ENCODE measurements at regions not wholly inside any gene's neighbourhood (a gene's known extent, or its start where the extent isn't known, plus 50 kb on each side); places are given as distances from the start of the nearest gene placed in this dataset.

DNA sequence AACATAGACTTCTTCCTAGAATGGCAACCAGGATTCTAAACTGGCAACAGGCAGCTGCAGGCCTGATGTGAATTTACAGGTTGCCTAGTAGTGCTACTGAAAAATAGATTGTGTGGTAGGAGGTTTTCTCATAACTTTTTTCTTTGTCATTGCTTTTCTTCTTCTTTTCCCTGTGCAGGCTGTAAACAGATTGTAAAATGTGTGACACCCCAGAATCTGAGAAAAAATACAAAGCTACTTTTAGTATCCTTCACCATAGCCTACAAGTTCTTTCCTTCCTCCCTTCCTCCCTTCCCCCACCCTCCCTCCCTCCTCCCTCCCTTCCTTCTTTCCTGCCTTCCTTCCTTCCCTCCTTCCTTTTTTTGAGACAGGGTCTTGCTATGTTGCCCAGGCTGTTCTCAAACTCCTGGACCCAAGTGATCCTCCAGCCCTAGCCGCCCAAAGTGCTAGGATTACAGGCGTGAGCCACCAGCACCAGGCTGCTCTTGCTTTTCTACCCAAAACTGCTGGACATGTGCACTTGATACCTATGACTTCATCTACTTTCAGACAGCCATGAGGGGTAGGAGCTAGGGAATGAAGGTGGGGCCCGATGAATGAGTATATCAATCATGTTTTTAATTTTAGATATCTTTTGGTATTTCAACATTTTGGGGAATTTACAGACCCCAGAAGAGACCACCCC, 114.2 kb upstream of the EEA1 start:
- no peak for FAIRE-seq

DNA sequence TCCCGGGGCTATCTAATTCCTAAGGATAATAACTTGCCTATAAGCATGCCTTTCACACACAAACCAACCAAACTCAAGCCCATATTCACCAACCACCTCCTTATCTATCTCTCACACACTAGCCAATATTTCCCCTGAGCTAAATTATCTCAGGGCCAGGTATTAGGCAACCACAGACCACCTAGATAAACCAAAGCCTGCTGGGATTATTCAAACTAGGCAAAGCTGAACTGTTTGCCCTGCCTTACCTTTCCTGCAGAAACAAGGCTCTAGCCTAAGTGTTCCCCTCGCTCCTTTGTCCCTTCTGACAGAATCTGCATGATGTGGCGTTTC, 114.7 kb upstream of the EEA1 start:
- no peak for FAIRE-seq

DNA sequence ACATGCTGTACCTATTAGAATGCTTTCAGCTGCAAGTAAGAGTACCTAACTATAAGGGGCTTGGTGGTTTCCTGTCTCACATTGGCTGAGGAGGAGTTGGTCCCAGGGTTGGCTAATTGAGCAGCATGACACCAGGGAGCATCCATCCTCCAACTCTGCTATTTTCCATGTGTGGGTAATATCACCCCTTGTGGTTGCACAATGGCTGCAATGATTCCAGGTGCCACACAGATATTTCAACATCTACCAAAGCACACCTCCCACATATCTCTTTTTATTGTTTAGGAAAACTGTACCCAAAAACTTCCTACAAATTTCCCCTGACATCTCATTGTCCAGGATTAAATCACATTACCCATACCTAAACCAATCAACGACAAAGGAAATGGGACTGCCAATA, 118.0 kb upstream of the EEA1 start:
- no peak for FAIRE-seq

DNA sequence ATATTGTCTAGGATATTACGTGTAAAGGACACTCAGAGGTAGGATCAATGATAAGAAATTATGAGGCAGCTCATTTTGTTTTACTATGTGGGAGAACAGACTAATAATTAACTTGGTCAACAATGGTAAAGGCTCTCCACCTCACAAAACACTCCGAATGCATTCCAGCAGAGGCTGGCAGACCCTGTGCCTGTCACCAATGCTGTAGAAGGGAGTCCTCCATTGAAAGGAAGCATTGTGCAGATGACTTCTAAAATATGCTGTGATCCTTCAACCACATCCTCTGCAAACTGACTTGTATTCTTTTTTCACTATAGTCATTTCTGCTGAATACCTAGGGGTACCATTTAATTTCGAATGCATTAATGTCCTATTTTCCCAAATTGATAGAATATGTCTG, 119.6 kb upstream of the EEA1 start:
- FAIRE-seq = no peak

DNA sequence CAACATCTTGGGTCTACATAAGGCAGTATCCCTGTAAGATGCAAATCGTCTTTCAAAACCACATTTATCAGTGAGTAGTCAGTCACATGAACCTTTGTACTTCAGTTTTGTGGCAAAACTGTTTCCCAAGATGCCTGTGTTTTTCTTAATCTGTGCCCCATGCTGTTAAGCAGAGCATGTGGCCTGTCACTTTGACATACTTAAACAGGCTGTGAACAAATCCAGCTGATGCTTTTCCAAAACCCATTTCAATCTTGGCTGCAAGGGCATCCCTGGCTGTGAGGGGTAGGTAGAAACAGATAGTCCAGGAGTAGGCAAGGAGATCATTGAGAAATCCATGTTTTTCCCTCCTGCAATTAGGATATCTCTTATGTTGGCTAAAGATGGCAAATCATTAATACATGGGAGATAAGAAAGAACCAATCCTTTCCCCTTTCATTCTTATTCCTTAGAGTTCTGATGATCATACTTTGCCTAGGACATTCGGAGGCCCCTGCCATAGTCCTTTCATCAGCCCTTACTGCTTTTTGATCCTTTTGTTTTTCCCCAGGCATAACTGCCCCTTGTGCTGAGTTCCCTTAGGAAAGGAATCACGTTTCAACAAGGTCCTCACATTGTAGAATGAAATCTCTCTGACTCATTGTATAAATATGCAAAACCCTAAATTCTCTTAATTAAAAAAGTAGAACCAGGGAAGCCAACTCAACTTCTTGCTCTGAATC, 121.1 kb upstream of the EEA1 start:
- no peak for FAIRE-seq

DNA sequence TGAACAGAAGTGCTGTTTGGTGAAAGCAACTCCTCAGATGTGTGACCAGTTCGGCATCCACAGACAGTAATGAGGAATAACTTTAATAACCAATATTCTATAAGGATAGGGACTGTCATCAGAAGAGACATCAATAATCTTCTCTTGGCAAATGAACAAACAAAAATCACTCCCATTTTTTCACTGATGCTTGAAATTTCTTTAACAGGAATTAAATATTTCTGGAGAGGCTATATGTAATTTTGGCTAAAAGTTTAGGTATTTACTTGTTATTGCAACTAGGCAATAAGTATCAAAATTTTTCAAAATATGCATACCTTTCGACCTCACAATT, 121.6 kb upstream of the EEA1 start:
- FAIRE-seq = no peak

DNA sequence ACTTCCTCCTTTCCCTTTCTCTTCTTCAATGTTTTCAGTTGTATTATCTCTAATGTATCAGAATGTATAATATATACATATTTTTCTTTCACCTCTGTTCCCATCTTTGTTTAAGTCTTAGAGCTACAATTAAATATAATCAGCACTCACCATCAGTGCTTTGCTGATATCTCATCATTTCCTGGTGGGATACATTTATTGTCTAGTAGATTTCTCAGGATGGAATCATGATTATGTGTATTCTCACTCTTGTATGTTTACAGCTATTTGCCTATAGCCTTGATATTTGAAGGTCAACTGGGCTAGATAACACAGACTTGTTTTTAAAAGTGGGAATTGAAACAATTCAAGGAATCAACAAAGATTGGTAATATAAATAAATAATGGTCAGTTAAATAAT, 124.9 kb upstream of the EEA1 start:
- no peak for FAIRE-seq

DNA sequence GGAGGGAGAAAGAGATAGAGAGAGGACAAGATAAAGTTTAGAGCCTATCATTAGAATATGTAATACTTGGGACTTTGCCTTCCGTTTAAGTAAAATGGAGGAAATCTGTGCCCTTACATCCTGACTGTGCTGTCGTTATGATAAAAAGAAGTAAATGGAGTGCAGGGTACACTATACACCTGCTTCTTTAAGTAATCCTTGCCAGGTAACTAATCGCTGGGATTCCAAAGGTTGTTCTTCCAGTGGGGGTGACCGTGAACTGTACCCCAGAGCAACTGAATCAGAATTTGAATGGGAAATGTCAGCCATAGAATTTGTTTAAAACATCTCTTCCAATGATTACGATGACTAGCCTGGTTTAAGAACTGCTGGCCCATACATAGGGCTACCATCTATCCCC, 126.1 kb upstream of the EEA1 start:
- FAIRE-seq = no peak

DNA sequence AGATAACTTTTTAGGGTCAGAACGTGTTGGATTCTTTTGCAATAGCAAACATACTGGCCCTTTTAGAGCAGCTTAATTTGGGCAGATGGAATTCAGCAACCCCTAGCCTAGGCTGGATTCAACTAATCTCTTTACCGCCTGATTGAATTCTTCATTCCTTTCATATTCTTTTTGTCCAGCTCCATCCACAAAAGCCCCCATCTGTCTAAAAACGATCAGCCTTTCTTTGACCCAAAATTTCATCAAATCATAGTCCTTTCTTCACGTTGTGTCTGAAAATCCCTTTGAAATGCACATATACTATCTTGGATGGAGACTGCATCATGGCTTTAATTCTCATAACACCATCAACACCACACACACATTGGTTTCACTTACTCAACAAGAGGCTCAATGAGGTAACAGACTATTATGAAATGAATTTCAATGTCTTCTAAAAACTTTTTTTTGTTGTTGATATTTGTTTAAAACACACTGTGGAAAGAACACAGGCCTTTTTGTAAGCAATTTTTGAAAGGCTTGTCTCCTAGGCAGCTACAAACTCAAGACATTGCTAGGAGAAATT, 128.0 kb upstream of the EEA1 start:
- no peak for FAIRE-seq

DNA sequence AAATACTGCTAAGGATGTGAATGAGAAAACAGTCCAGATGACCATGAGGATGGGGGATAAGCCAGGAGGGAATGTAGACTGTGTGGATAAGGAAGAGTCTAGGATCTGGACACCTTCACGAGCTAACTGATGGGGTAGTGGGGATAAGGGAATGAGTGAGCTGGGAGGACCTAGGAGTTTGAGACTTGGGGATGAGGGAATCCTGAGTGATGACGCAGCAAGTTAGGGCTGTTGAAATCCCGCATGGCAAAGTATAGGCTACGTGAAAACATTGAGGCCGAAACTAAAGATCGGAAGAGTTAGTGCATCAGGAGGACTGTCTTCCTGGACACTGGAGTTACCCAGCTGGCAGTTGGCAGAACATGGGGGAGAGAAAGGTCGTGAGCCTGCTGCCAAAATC, 129.2 kb upstream of the EEA1 start:
- FAIRE-seq = no peak

DNA sequence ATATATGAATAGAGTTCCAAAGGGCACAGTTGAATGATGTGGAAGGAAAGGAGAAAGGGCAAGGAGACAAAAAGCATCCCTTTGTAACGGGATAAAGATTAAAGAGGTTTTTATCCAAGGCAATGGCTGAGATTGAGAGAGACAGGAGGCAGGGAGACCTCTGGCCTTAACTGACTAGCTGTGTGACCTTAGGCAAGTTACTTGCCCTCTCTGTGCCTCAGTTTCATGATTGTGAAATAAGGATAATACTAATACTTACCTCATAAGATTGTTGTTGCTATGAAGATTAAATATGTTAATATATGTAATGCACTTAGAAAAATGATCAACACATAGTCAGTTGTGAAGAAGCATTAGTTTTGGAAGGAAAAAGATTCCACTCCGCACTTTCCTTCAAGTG, 130.2 kb upstream of the EEA1 start:
- FAIRE-seq = no peak

DNA sequence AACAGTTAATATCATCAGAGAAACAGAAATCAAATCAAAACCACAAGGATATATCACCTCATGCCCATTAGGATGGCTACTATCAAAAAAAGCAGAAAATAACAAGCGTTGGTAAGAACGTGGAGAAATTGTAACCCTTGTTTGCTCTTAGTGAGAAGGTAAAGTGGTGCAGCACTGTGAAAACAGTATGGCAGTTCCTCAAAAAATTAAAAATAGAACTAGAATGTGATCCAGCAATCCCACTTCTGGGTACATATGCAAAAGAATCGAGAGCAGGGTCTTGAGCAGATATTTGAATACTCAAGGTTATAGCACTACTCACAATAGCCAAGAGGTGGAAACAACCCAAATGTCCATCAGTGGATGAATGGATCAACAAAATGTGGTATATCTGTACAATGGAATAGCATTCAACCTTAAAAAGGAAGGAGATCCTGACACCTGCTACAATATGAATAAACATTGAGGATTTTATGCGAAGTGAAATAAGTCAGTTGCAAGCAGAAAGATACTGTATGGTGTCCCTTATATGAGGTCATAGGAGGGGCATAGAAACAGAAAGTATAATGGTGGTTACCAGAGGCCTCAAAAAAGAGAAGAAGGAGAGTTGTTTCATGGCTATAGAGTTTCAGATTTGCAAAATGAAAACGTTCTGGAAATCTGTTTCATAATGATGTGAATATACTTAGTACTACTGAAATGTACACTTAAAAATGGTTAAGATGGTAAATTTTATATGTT, 131.0 kb upstream of the EEA1 start:
- FAIRE-seq = no peak

DNA sequence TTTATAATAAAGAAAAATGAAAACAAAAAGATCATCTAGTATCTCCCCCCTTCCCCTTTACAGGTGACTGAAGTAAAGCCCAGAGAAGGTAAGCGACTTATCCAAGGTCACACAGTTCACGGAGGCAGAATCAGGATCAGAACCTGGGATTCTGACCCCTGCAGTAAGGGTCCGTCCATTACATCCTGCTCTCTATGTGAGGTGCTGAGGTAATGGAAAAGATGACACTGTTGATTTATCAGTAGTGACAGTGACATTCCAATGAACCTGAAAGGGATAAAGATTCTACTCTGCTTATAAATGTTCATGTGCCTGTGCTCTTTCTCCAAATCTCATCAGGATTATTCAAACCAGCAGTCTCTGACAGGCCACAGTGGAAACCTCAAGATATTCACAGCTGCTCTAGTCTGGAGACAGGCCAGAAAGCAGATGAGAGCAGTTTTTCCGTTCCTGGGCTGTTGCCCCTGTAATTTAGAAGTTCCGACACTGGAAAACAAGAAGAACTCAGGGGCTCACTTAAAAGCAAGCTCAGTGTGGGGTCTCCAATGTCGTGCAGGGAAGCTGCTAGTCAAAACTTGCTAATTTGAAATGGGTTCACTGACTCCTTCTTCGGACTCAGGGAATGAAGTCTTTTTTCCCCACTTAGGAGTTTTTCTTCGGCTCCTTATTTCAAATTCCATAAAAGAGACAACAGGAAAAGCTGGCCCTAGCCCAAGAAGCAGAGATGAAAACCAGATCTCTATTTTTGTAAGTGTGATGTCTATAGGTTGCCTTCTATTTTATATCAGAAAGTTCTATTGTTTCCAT, 131.8 kb upstream of the EEA1 start:
- FAIRE-seq = no peak

DNA sequence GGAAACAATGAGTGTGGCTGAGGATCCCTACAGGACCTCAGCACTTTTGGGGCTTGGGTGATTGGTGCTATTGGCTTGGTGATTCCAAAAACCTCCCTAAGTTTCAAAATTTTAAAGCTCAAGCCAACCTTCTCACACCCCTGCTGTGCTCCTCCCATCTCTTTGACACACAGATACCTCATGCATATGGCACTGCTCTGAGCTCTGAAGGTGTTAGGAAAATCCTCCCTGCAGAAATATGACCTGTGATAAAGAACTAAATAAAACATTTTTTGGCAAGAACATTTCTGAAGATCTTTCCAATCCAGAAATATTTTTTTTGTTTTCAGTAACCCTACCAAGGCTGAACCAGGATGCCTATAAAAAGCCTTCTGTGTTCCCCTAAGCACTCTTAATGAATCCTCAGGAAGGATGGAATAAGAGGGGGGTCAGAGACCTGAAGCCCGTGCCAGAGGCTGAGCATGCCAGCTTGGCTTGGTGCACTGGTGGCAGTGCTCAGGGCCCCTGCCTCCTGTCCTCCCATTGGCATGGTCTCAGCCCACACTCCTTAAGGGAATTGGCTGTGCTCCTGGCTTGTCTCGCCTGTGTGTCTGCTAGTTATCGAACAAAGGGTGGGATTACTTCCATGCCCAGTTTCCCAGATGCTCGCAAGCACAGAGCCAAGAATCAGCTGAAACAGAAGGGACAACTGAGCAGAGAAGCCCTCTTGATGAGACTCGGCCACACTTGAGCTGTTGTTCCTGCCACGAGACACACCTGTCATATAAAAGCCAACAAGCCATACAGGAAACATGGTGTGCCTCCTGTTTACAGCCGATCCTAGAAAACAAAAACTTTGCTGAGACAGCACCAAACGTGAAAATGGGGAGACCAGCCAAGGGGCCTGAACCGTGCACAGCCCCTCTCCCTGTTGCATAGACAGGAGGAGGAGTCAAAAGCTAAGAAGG, 132.7 kb upstream of the EEA1 start:
- FAIRE-seq = no peak

DNA sequence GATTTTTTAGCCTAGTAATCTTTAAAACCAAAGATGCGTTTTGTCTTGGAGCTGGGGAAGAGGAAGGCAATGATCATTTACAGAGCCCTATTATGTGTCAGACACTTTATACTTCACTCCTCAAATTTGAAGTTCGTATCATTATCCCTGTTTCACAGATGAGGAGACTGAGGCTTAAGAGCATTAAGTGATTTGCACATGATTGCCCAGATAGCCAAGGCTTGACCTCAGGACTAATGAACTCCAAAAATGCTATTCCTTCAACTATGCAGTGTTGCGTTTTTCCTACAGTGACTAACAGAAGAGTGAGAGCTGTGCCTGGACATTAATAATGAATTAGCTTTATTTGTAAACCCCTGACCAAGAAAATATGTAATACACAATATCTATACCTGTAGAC, 136.8 kb upstream of the EEA1 start:
- FAIRE-seq = no peak

DNA sequence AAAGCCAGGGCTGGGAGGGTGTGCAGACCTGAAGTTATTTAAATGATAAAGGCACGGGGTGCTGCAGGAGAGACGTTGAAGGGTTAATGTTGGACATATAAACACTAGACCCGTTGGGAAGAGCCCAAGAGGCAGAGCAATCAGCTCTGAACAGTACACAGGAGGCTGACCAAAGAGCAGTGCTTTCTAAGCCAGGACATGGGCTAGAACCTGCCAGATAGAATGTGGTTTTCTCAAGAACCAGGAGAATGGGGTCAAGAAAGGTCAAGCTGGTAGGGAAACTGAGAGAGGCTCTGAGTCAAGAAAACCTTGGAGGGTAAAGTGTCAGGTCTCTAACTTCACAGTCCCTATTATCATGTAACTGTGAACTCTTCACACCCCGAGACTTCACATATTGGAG, 143.2 kb upstream of the EEA1 start:
- FAIRE-seq = no peak

DNA sequence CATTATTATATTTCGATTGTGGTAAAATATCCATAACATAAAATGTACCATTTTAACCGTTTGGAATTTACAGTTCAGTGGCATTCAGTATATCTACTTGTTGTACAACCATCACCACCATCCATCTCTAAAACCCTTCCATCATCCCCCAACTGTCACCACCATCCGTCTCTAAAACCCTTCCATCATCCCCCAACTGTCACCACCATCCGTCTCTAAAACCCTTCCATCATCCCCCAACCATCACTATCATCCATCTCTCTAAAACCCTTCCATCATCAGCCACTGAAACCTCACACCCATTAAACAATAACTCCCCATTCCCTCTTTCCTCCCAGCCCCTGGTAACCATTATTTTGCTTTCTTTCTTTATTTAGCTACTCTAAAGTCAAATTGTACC, 144.2 kb upstream of the EEA1 start:
- no peak for FAIRE-seq

DNA sequence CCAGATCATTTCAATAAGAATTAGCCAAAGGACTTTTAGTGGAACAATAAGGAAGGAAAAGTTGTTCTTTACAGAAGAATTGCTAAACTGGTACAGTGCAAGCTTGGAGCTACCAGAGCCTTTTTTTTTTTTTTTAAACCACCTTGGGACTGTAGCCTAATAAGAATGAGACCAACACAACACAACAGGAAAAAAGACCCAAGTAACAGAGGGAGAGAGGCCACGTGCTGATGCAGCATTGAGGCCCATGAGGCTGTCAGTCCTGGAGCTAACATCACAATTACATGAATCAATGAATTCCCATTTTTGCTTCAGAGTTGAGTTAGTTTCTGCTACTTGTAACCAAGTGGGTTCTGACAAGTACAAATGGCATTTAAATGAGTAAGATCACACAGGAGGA, 149.0 kb upstream of the EEA1 start:
- no peak for FAIRE-seq

DNA sequence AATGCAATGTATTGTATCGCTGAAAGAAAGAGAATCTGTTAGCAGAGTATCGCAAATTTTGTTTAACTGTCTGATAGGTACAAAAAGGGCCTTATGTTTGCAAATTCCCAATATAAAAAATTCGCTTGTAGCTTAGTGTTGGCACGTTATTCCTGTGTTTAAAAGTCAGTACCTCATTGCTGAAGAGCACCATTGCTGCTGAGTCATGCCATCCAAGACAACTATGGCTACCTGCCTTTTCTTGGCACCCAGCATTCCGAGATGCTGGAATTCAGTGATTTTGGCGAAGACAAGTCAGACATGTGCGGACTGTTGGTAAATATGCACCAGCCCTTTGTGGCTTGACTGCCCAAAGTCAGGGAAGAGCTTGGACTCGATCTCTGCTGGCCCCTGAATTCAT, 149.5 kb upstream of the EEA1 start:
- FAIRE-seq = no peak

DNA sequence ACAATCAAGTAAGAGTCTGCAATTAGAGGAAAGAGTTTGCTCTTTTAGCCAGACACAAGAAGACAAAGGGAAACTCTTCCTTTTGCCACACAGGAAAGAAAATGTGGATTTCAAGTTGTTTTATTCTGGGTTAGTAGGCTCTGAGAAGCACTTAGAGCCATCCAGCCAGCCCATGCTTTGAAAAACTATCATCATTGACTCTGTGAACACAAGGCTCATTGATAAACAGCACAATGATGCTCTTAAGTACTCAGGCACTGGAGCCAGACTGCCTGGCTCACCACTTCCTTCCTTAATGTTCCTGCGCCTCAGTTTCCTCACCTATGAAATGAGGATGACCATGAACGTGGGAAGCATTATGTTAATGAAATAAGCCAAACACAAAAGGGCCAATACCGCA, 150.2 kb upstream of the EEA1 start:
- FAIRE-seq = no peak

DNA sequence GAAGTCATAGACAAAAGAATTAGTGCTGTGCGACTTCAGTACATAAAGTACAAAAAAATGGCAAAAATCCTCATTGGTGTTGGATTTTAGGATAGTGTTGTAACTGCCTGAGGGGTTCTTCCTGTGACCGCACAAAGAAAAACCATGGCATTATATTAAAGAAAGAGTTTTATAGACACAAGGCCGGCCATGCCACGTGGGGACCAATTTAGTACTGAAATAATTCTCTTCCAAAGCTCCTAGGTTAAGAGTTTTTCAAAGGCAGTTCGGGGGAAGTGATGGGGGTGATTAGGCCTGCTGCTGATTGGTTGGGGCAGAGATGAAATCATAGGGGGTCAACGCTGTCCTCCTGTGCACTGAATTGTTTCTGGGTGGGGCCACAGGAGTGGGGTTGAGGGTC, 150.9 kb upstream of the EEA1 start:
- no peak for FAIRE-seq

DNA sequence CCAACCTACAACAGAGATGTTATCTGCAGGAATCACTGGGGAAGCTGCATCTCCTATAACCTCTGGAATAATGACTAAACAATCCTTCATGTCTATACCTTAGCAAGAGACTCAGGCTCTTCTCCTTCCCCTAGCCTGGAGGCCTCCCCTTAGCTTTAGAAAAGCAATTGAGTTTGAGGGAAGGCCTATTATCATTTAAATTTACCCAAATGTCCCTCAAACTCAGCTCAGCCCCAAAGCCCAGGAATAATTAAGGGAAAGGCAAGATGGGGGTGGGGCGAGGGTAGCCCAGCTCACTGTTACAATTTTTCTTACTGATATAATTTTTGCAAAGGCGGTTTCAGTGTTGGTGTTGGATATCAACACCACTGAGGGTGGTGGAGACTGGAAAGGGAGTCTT, 151.4 kb upstream of the EEA1 start:
- FAIRE-seq = no peak
